Spleen (tissue), 11 donors: ENCODE measurements at regions not wholly inside any gene's neighbourhood (a gene's known extent, or its start where the extent isn't known, plus 50 kb on each side); places are given as distances from the start of the nearest gene placed in this dataset.

Experiments used
- DNase-seq: peaks from one replicate; pipeline ENCODE4 v3.0.0-alpha.2; 2020
- H3K27ac ChIP-seq, 8 donors: fragments of 200-600 bp; sonication (generic) in 7 of 8; 1 replicate in 4 of 8; 2 replicates in 4 of 8; pipeline versions ENCODE4 v1.5.0 to v1.8.0; 2016 to 2021; ENCODE audit warnings: inconsistent platforms in 4 of 8, mild to moderate bottlenecking in 4 of 8, moderate library complexity in 1 of 8
- H3K27me3 ChIP-seq, 7 donors: fragments of 200-600 bp; sonication (generic) in 6 of 7; replicated peaks in 1 of 7; 1 replicate in 4 of 7; 2 replicates in 3 of 7; pipeline versions ENCODE4 v1.5.0 to v1.8.0; 2016 to 2021; ENCODE audit warnings: inconsistent platforms in 3 of 7, mild to moderate bottlenecking in 1 of 7
- H3K36me3 ChIP-seq, 6 donors: fragments of 200-600 bp; sonication (generic) in 5 of 6; 1 replicate in 4 of 6; 2 replicates in 2 of 6; pipeline versions ENCODE4 v1.5.0 to v1.8.0; 2016 to 2021; ENCODE audit warnings: inconsistent platforms in 2 of 6
- H3K4me1 ChIP-seq, 6 donors: fragments of 200-600 bp; sonication (generic) in 5 of 6; 1 replicate in 3 of 6; 2 replicates in 3 of 6; pipeline versions ENCODE4 v1.5.0 to v1.8.0; 2016 to 2021; ENCODE audit warnings: inconsistent platforms in 3 of 6
- H3K4me3 ChIP-seq, 8 donors: fragments of 200-600 bp; sonication (generic) in 7 of 8; 1 replicate in 4 of 8; 2 replicates in 4 of 8; pipeline versions ENCODE4 v1.5.0 to v1.8.0; 2016 to 2021; ENCODE audit warnings: inconsistent platforms in 4 of 8, mild to moderate bottlenecking in 4 of 8, moderate library complexity in 2 of 8
- H3K9me3 ChIP-seq, 8 donors: fragments of 200-600 bp; sonication (generic) in 7 of 8; 1 replicate in 4 of 8; 2 replicates in 4 of 8; pipeline versions ENCODE4 v1.5.0 to v1.8.0; 2016 to 2021; ENCODE audit warnings: inconsistent platforms in 4 of 8
- POLR2A ChIP-seq, 3 donors: fragments of 450-650 bp; IDR thresholded peaks; one replicate each; pipeline ENCODE4 v1.5.1; 2017; ENCODE audit warnings: antibody characterized with exemption in 3 of 3, mild to moderate bottlenecking in 1 of 3
- POLR2AphosphoS5 ChIP-seq, 3 donors: sonication (generic); formaldehyde crosslinking; IDR thresholded peaks; one replicate each; pipeline ENCODE4 v1.5.1; 2017; ENCODE audit warnings: antibody characterized with exemption in 3 of 3
- WGBS, 5 donors: extraction: QIAGEN DNeasy Blood & Tissue Kit in 3 of 5; methylation state at CpG; one replicate each; pipeline versions ENCODE4 v1.1.5 to v1.1.7; 2013 to 2018; 5-methylcytosine and 5-hydroxymethylcytosine counted together
- intact Hi-C: fragments of 100-400 bp; cut with DNase I; formaldehyde crosslinking; loops from one replicate; pipeline ENCODE4 v1.15.0; 2023; ENCODE audit warnings: low total_unique reads
- TF ChIP-seq, protein P1 (sequence below), 11 experiments: fragments of 200-600 bp in 7 of 11; fragments of 450-650 bp in 4 of 11; sonication (generic) in 4 of 11; IDR thresholded peaks in 8 of 11; conservative IDR thresholded peaks in 3 of 11; 1 replicate in 7 of 11; 2 replicates in 4 of 11; pipeline versions ENCODE4 v1.4.0 to v1.8.0; 2016 to 2021; ENCODE audit warnings: antibody characterized with exemption in 11 of 11, inconsistent platforms in 4 of 11, mild to moderate bottlenecking in 1 of 11
- donor health status: healthy with polysubstance abuse.
- donor health status: DM: no; HTN: no; CAD: no; lungs with moderate emphysema.
- donor health status: DM: no; HTN: no; CAD: no.
- donor health status: Bipolar disorder and iron deficiency.
- donor health status: healthy.
- donor health status: DM: no; HTN: no; CAD: no.
- donor health status: DM: yes; HTN: yes; CAD: no.

- H3K27me3 ChIP-seq, result no peaks in the 10 kb centered on the region
- H3K4me3 ChIP-seq, result no peak overlapping the region
- TF ChIP-seq POLR2AphosphoS5 (IDR thresholded peaks at IDR 0.05) (no peak), POLR2A (IDR thresholded peaks at IDR 0.05) (no peak)
- TF ChIP-seq, protein P1, sequence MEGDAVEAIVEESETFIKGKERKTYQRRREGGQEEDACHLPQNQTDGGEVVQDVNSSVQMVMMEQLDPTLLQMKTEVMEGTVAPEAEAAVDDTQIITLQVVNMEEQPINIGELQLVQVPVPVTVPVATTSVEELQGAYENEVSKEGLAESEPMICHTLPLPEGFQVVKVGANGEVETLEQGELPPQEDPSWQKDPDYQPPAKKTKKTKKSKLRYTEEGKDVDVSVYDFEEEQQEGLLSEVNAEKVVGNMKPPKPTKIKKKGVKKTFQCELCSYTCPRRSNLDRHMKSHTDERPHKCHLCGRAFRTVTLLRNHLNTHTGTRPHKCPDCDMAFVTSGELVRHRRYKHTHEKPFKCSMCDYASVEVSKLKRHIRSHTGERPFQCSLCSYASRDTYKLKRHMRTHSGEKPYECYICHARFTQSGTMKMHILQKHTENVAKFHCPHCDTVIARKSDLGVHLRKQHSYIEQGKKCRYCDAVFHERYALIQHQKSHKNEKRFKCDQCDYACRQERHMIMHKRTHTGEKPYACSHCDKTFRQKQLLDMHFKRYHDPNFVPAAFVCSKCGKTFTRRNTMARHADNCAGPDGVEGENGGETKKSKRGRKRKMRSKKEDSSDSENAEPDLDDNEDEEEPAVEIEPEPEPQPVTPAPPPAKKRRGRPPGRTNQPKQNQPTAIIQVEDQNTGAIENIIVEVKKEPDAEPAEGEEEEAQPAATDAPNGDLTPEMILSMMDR (IDR thresholded peaks at IDR 0.05 in 8 of 11, conservative IDR thresholded peaks at IDR 0.05 in 3 of 11), result no peak
- H3K36me3 ChIP-seq, result no peaks in the 10 kb centered on the region
- no peaks in the 10 kb centered on the region for H3K4me1 ChIP-seq
- DNase-seq, result no peak
- intact Hi-C loops, result no loop called here
- WGBS, 5 donors, result 60 to 87% (median 81%) methylated on average over 3 of the region's 3 CpGs
- no peak overlapping the region for H3K27ac ChIP-seq
- peaks cover 0 to 16% (median 0%) of the 10 kb centered on the region in 8 donors for H3K9me3 ChIP-seq
Observed at GRCh38 chr4:186901850-186902249, 178.2 kb upstream of the FAT1 start.

DNA sequence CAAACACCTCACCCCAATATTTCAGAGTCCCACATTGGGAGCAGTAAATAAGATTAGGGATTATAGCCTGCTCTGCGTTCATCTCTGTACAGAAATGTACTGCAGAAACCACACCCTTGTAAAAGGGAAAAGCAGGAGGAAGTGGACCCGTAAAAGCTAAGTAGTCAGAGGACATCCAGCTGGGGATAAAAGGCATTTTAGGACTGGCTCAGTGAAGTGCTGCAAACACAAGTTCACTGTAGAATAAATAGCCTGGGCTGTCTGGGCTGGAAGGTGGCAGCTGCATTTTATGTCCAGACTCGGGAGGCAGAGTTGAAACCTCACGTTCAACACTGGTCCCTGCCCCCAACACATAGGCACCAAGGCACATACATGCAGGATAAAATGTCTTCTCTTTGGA, 178.7 kb upstream of the FAT1 start:
- no peak for DNase-seq
- Histone ChIP-seq H3K4me1 (no peaks in the 10 kb centered on the region), H3K27me3 (no peaks in the 10 kb centered on the region), H3K9me3 (peaks cover 0 to 11% (median 0%) of the 10 kb centered on the region in 8 donors), H3K36me3 (no peaks in the 10 kb centered on the region), H3K4me3 (no peak overlapping the region), H3K27ac (no peak overlapping the region)
- WGBS, 5 donors, result 27 to 41% (median 33%) methylated on average over 4 of the region's 4 CpGs
- TF ChIP-seq, protein P1 (IDR thresholded peaks at IDR 0.05 in 8 of 11, conservative IDR thresholded peaks at IDR 0.05 in 3 of 11), result no peak
- no peak for TF ChIP-seq POLR2AphosphoS5 (IDR thresholded peaks at IDR 0.05)
- no peak for TF ChIP-seq POLR2A (IDR thresholded peaks at IDR 0.05)
- intact Hi-C loops, result no loop called here

- no peaks in the 10 kb centered on the region for H3K36me3 ChIP-seq
- TF ChIP-seq POLR2A (IDR thresholded peaks at IDR 0.05) (no peak), POLR2AphosphoS5 (IDR thresholded peaks at IDR 0.05) (no peak)
- TF ChIP-seq, protein P1 (IDR thresholded peaks at IDR 0.05 in 8 of 11, conservative IDR thresholded peaks at IDR 0.05 in 3 of 11), result no peak
- no peak for DNase-seq
- no peaks in the 10 kb centered on the region for H3K4me1 ChIP-seq
- no peaks in the 10 kb centered on the region for H3K27me3 ChIP-seq
- intact Hi-C loops, result no loop called here
- H3K9me3 ChIP-seq, result peaks cover 0 to 11% (median 0%) of the 10 kb centered on the region in 8 donors
- no peak overlapping the region for H3K27ac ChIP-seq
- H3K4me3 ChIP-seq, result no peak overlapping the region
- WGBS, 5 donors, result 43 to 85% (median 75%) methylated on average over 2 of the region's 2 CpGs
Observed at GRCh38 chr4:186904101-186904500, 180.4 kb upstream of the FAT1 start.

DNA sequence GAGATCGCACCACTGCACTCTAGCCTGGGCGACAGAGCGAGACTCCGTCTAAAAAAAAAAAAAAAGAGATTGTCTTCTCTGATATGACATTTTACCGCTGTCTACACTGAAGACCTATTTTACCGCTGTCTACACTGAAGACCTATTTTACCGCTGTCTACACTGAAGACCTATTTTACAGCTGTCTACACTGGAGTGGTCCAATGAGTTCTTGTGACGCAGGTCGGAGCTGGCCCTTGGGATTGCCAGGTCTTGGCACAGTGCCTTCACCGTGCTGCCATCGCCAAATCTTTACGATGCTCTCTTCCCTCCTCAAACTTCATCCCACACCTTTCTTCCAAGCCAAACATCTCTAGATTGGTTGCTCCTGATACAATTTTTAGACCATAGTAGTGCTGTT, 183.1 kb upstream of the FAT1 start:
- WGBS, 5 donors, result 81 to 98% (median 90%) methylated on average over 9 to 12 of the region's 12 CpGs
- no peaks in the 10 kb centered on the region for H3K27me3 ChIP-seq
- no peaks in the 10 kb centered on the region for H3K4me1 ChIP-seq
- intact Hi-C loops, result no loop called here
- no peak for DNase-seq
- TF ChIP-seq POLR2AphosphoS5 (IDR thresholded peaks at IDR 0.05) (no peak), POLR2A (IDR thresholded peaks at IDR 0.05) (no peak)
- TF ChIP-seq, protein P1 (IDR thresholded peaks at IDR 0.05 in 8 of 11, conservative IDR thresholded peaks at IDR 0.05 in 3 of 11), result no peak
- H3K4me3 ChIP-seq, result no peak overlapping the region
- no peaks in the 10 kb centered on the region for H3K36me3 ChIP-seq
- peaks cover 0 to 7% (median 0%) of the 10 kb centered on the region in 8 donors for H3K9me3 ChIP-seq
- H3K27ac ChIP-seq, result no peak overlapping the region
